ENCODE measurements at regions not wholly inside any gene's neighbourhood (a gene's known extent, or its start where the extent isn't known, plus 50 kb on each side); places are given as distances from the start of the nearest gene placed in this dataset.

DNA sequence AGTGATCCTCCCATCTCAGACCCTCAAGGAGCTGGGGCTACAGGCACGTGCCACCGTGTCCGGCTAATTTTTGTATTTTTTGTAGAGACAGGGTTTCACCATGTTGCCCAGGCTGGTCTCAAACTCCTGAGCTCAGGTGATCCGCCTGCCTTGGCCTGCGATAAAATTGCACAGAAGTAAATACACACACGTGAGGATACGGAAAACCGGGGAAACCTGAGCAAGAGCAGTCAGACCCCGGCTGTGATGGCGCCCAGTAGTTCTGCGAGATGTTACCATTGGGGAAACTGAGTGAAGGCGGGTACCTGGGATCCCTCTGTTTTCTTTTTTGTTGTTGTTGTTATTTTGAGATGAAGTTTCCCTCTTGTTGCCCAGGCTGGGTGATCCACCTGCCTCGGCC, 114.9 kb downstream of the C9orf50 start:
- TF ChIP-seq POLR2A (IDR thresholded peaks at IDR 0.05; ENCODE audit: low read depth) (no peak), CTCF (IDR thresholded peaks at IDR 0.05) (no peak), EP300 (IDR thresholded peaks at IDR 0.05) (no peak)

Data from esophagus muscularis mucosa (tissue), 4 donors.